K562 (cell line): ENCODE measurements at regions not wholly inside any gene's neighbourhood (a gene's known extent, or its start where the extent isn't known, plus 50 kb on each side); places are given as distances from the start of the nearest gene placed in this dataset.

Source experiments
- ATAC-seq: fragments of 200-7000 bp; cut with Tn5 transposase; 3 replicates; pipeline ENCODE4 v1.9.1; 2020; ENCODE audit warnings: moderate library complexity
- BruUV-seq: library from RNA; stranded (reverse); fragments of 400-500 nt; replicated peaks from 2 replicates; lab custom pipeline; 2021; lab: Mats Ljungman, UMichigan
- CTCF ChIA-PET: fragments of 300-600 bp; formaldehyde crosslinking; extraction: SDS; loops from one replicate; lab custom pipeline; 2021; ENCODE audit warnings: low intra/inter-chr PET ratio; lab: Yijun Ruan, JAX
- POLR2A ChIA-PET: fragments of 300-600, 350-650 bp; sonication (Branson Sonifier 250); formaldehyde crosslinking; extraction: SDS; loops from one replicate; lab custom pipeline; 2021; ENCODE audit warnings: antibody characterized with exemption, inconsistent platforms; lab: Yijun Ruan, JAX
- DNase-seq, 4 experiments: peaks; one replicate each; pipeline versions ENCODE4 v3.0.0 to v3.0.0-alpha.2; 2011 to 2018; ENCODE audit warnings: low spot score in 3 of 4, mixed read lengths in 3 of 4; ENCODE audit errors: extremely low read depth in 1 of 4
- FAIRE-seq: peaks from 2 replicates; lab custom pipeline; 2011; peaks lifted over from hg19 to GRCh38; lab: Jason Lieb, UNC
- H2AFZ ChIP-seq: 2 replicates; pipeline ENCODE4 v1.6.0; 2011; ENCODE audit warnings: low read depth, low read length, control low read depth, inconsistent platforms
- H3K27ac ChIP-seq: fragments of 200-600 bp; 3 replicates; pipeline ENCODE4 v1.8.0; 2011; ENCODE audit warnings: low read depth, mild to moderate bottlenecking, control low read depth, inconsistent platforms, low read length, moderate library complexity, mixed read lengths; ENCODE audit errors: extremely low read depth
- H3K27me3 ChIP-seq, 2 experiments: fragments of 300-600 bp in 1 of 2; 2 replicates in 1 of 2; 3 replicates in 1 of 2; pipeline versions ENCODE4 v1.6.0 to v1.8.0; 2011; ENCODE audit warnings: inconsistent platforms in 2 of 2, low read length in 2 of 2, mild to moderate bottlenecking in 1 of 2, mixed read lengths in 1 of 2, moderate library complexity in 1 of 2; ENCODE audit not compliant: control insufficient read depth in 2 of 2, insufficient read depth in 2 of 2
- H3K36me3 ChIP-seq: fragments of 300-600 bp; 3 replicates; pipeline ENCODE4 v1.8.0; 2011; ENCODE audit warnings: mild to moderate bottlenecking, low read length, inconsistent platforms; ENCODE audit not compliant: control insufficient read depth, insufficient read depth
- H3K4me1 ChIP-seq, 2 experiments: fragments of 200-600 bp in 1 of 2; replicated peaks in 1 of 2; 2 replicates in 1 of 2; 3 replicates in 1 of 2; pipeline versions ENCODE4 v1.5.1 to v1.8.0; 2011; ENCODE audit warnings: inconsistent platforms in 2 of 2, low read length in 2 of 2, mild to moderate bottlenecking in 1 of 2, mixed read lengths in 1 of 2, moderate library complexity in 1 of 2; ENCODE audit not compliant: control insufficient read depth in 2 of 2, insufficient read depth in 2 of 2
- H3K4me2 ChIP-seq: 2 replicates; pipeline ENCODE4 v1.6.1; 2011; ENCODE audit warnings: low read length, control low read depth, inconsistent platforms, mixed read lengths; ENCODE audit not compliant: insufficient read depth
- H3K4me3 ChIP-seq: fragments of 200-600 bp; sonication (generic), shearing (Covaris generic); 2 replicates; pipeline ENCODE4 v1.5.1; 2016; ENCODE audit warnings: control low read depth, inconsistent platforms
- H3K79me2 ChIP-seq: fragments of 200-600 bp; 3 replicates; pipeline ENCODE4 v1.8.0; 2011; ENCODE audit warnings: low read length, inconsistent platforms; ENCODE audit not compliant: control insufficient read depth, insufficient read depth
- H3K9ac ChIP-seq, 2 experiments: 2 replicates each; pipeline versions ENCODE4 v1.6.0 to v1.6.1; 2011; ENCODE audit warnings: low read depth in 2 of 2, low read length in 2 of 2, control low read depth in 1 of 2, inconsistent platforms in 1 of 2, mild to moderate bottlenecking in 1 of 2, mixed read lengths in 1 of 2; ENCODE audit not compliant: insufficient read depth in 1 of 2
- H3K9me1 ChIP-seq: one replicate; pipeline ENCODE4 v1.6.0; 2011; ENCODE audit warnings: inconsistent platforms, mild to moderate bottlenecking, low read length, moderate library complexity; ENCODE audit not compliant: control insufficient read depth, insufficient read depth
- H3K9me3 ChIP-seq: replicated peaks from 2 replicates; pipeline ENCODE4 v1.5.1; 2011; ENCODE audit warnings: low read depth, low read length, inconsistent platforms; ENCODE audit not compliant: control insufficient read depth, insufficient read depth
- H4K20me1 ChIP-seq: replicated peaks from 2 replicates; pipeline ENCODE4 v1.6.1; 2011; ENCODE audit warnings: low read length, inconsistent platforms, mixed read lengths; ENCODE audit not compliant: control insufficient read depth, insufficient read depth
- CBFA2T2 ChIP-seq: fragments of 450-650 bp; conservative IDR thresholded peaks from 2 replicates; pipeline ENCODE4 v1.6.1; 2017; ENCODE audit warnings: mild to moderate bottlenecking
- CHAMP1 ChIP-seq: fragments of 450-650 bp; IDR thresholded peaks from 2 replicates; pipeline ENCODE4 v1.6.1; 2016; ENCODE audit warnings: mild to moderate bottlenecking
- CHD4 ChIP-seq: fragments of 200-600 bp; sonication (generic); IDR thresholded peaks from 3 replicates; pipeline ENCODE4 v1.6.1; 2012; ENCODE audit warnings: low read depth, mild to moderate bottlenecking, mixed read lengths, low read length, inconsistent platforms; ENCODE audit not compliant: insufficient read depth, insufficient replicate concordance, poor library complexity, severe bottlenecking
- HMGN3 ChIP-seq: IDR thresholded peaks from 2 replicates; pipeline ENCODE4 v1.6.1; 2011; ENCODE audit warnings: borderline replicate concordance, low read depth, mild to moderate bottlenecking, mixed read lengths, low read length; ENCODE audit not compliant: insufficient read length; ENCODE audit errors: extremely low read depth
- KAT2B ChIP-seq: IDR thresholded peaks from one replicate; pipeline ENCODE4 v1.6.1; 2012; ENCODE audit warnings: low read depth, mild to moderate bottlenecking, control low read depth, inconsistent platforms, low read length, moderate library complexity
- NCOA6 ChIP-seq: fragments of 450-650 bp; IDR thresholded peaks from 2 replicates; pipeline ENCODE4 v1.6.1; 2017; ENCODE audit warnings: mild to moderate bottlenecking
- NEUROD1 ChIP-seq: fragments of 150-350 bp; IDR thresholded peaks from 2 replicates; pipeline ENCODE4 v1.6.1; 2014; ENCODE audit warnings: borderline replicate concordance, low read length, low read depth; ENCODE audit not compliant: partially characterized antibody
- SIX5 ChIP-seq, 2 experiments: IDR thresholded peaks; 2 replicates each; pipeline ENCODE4 v1.6.1; 2011; ENCODE audit warnings: low read length in 2 of 2, borderline replicate concordance in 1 of 2, low read depth in 1 of 2, mild to moderate bottlenecking in 1 of 2, moderate library complexity in 1 of 2; ENCODE audit not compliant: insufficient read depth in 1 of 2
- ZHX1 ChIP-seq: fragments of 150-350 bp; conservative IDR thresholded peaks from 2 replicates; pipeline ENCODE4 v1.6.1; 2014; ENCODE audit warnings: low read length
- ZNF253 ChIP-seq: fragments of 250-450 bp; sonication (Bioruptor Pico); conservative IDR thresholded peaks from 2 replicates; pipeline ENCODE4 v1.6.1; 2021; ENCODE audit warnings: mild to moderate bottlenecking
- ZNF280B ChIP-seq: fragments of 250-450 bp; sonication (Bioruptor Pico); IDR thresholded peaks from 2 replicates; pipeline ENCODE4 v1.5.1; 2021; ENCODE audit warnings: mild to moderate bottlenecking
- WGBS: fragments of 100-300 bp; shearing (Covaris generic); methylation state at CpG from one replicate; pipeline ENCODE4 v1.1.6; 2016; ENCODE audit warnings: low coverage, mixed read lengths; ENCODE audit not compliant: insufficient coverage; ENCODE audit errors: missing lambda C conversion rate; 5-methylcytosine and 5-hydroxymethylcytosine counted together
- in situ Hi-C: fragments of 300-500 bp; cut with MboI; formaldehyde crosslinking; loops from 4 replicates; pipeline ENCODE4 v1.15.0; 2018; ENCODE audit warnings: inconsistent platforms, mixed read lengths
- intact Hi-C: fragments of 100-400 bp; cut with micrococcal nuclease; formaldehyde crosslinking; loops from 2 replicates; pipeline ENCODE4 v1.14.2; 2022
- TF ChIP-seq, protein P1 (sequence below), 3 experiments: IDR thresholded peaks in 2 of 3; conservative IDR thresholded peaks in 1 of 3; 2 replicates each; pipeline ENCODE4 v1.5.1; 2011 to 2012; ENCODE audit warnings: low read length in 3 of 3, mild to moderate bottlenecking in 3 of 3, control low read depth in 2 of 3, improper control_type of control experiment in 1 of 3, inconsistent platforms in 1 of 3, low read depth in 1 of 3, mixed read lengths in 1 of 3, moderate library complexity in 1 of 3; ENCODE audit not compliant: insufficient read depth in 2 of 3

GRCh38 chr3:67964596-67964995 is 310.2 kb upstream of the SUCLG2 start (continued):
- TF ChIP-seq CHAMP1, result no peak

- no peak overlapping the region for H3K4me2 ChIP-seq
- H3K9ac ChIP-seq, result no peak overlapping the region
- H3K9me3 ChIP-seq, result no peaks in the 10 kb centered on the region; the same call in 1 of the 2 replicates
- in situ Hi-C loops (no loop called here), intact Hi-C loops (no loop called here)
- ATAC-seq, result no peak
- H3K4me3 ChIP-seq, result no peak overlapping the region
- H3K27ac ChIP-seq, result no peak overlapping the region
- H3K27me3 ChIP-seq, result no peaks in the 10 kb centered on the region
- no peaks in the 10 kb centered on the region for H3K79me2 ChIP-seq
- H3K4me1 ChIP-seq, result no peaks in the 10 kb centered on the region
- no peak for FAIRE-seq
- H2AFZ ChIP-seq, result no peak overlapping the region
- 0% methylated on average over 2 of the region's 2 CpGs for WGBS
- H3K9me1 ChIP-seq, result no peaks in the 10 kb centered on the region
- no TSS peak for BruUV-seq
- DNase-seq, result no peak
- ChIA-PET POLR2A (no interaction called here), CTCF (no interaction called here)
- H4K20me1 ChIP-seq, result no peaks in the 10 kb centered on the region
- no peaks in the 10 kb centered on the region for H3K36me3 ChIP-seq
- TF ChIP-seq HMGN3, result no peak
- no peak for TF ChIP-seq NEUROD1
- TF ChIP-seq KAT2B, result no peak
- no peak for TF ChIP-seq CBFA2T2
- TF ChIP-seq ZNF253 (CRISPR knock-in tag), result no peak
- TF ChIP-seq ZHX1, result no peak
- TF ChIP-seq NCOA6, result no peak
- TF ChIP-seq SIX5 (IDR thresholded peaks at IDR 0.05; ENCODE audit: borderline replicate concordance in 1 of 2, insufficient read depth in 1 of 2, low read depth in 1 of 2, low read length in 2 of 2), result no peak
- no peak for TF ChIP-seq ZNF280B (CRISPR knock-in tag)
- TF ChIP-seq, protein P1, sequence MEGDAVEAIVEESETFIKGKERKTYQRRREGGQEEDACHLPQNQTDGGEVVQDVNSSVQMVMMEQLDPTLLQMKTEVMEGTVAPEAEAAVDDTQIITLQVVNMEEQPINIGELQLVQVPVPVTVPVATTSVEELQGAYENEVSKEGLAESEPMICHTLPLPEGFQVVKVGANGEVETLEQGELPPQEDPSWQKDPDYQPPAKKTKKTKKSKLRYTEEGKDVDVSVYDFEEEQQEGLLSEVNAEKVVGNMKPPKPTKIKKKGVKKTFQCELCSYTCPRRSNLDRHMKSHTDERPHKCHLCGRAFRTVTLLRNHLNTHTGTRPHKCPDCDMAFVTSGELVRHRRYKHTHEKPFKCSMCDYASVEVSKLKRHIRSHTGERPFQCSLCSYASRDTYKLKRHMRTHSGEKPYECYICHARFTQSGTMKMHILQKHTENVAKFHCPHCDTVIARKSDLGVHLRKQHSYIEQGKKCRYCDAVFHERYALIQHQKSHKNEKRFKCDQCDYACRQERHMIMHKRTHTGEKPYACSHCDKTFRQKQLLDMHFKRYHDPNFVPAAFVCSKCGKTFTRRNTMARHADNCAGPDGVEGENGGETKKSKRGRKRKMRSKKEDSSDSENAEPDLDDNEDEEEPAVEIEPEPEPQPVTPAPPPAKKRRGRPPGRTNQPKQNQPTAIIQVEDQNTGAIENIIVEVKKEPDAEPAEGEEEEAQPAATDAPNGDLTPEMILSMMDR (IDR thresholded peaks at IDR 0.05 in 2 of 3, conservative IDR thresholded peaks at IDR 0.05 in 1 of 3; ENCODE audit: insufficient read depth in 2 of 3, low read depth in 1 of 3, low read length in 3 of 3), result no peak
- TF ChIP-seq CHD4, result no peak
Measured at GRCh38 chr3:67957268-67957667, 302.9 kb upstream of the SUCLG2 start.
